G401 (cell line): ENCODE measurements at regions not wholly inside any gene's neighbourhood (a gene's known extent, or its start where the extent isn't known, plus 50 kb on each side); places are given as distances from the start of the nearest gene placed in this dataset.

ENCODE experiments used
- DNase-seq: peaks from one replicate; pipeline ENCODE4 v3.0.0-alpha.2; 2015; ENCODE audit warnings: low spot score
- in situ Hi-C: cut with HindIII; loops from 2 replicates; pipeline ENCODE4 v1.10.0; 2016; ENCODE audit warnings: low sequenced_read_pairs, mixed read lengths

- DNase-seq = no peak
- in situ Hi-C loops = no loop called here
Observed at GRCh38 chr6:93571346-93571745, 152.0 kb upstream of the EPHA7 start.

- DNase-seq = no peak
- in situ Hi-C loops = no loop called here
Observed at GRCh38 chr6:93568169-93568568, 148.8 kb upstream of the EPHA7 start.

- in situ Hi-C loops = no loop called here
- no peak for DNase-seq
Observed at GRCh38 chr6:93567164-93567563, 147.8 kb upstream of the EPHA7 start.

- no peak for DNase-seq
- in situ Hi-C loops = no loop called here
Observed at GRCh38 chr6:93566285-93566684, 146.9 kb upstream of the EPHA7 start.

- in situ Hi-C loops = no loop called here
- no peak for DNase-seq
Observed at GRCh38 chr6:93562582-93562981, 143.2 kb upstream of the EPHA7 start.

GRCh38 chr6:93555292-93555691 is 135.9 kb upstream of the EPHA7 start:
- no peak for DNase-seq
- in situ Hi-C loops = no loop called here

- DNase-seq = no peak
- in situ Hi-C loops = no loop called here
Observed at GRCh38 chr6:93554018-93554417, 134.7 kb upstream of the EPHA7 start.

- in situ Hi-C loops = no loop called here
Observed at GRCh38 chr6:93550551-93551276, 131.4 kb upstream of the EPHA7 start.

GRCh38 chr6:93549868-93550267 is 130.5 kb upstream of the EPHA7 start:
- no peak for DNase-seq
- in situ Hi-C loops = no loop called here

More at GRCh38 chr6:93550551-93551276, 131.4 kb upstream of the EPHA7 start:
- DNase-seq = no peak

- in situ Hi-C loops = no loop called here
- no peak for DNase-seq
Observed at GRCh38 chr6:93524671-93525451, 105.5 kb upstream of the EPHA7 start.

GRCh38 chr6:93523365-93523764 is 104.0 kb upstream of the EPHA7 start:
- in situ Hi-C loops = no loop called here
- no peak for DNase-seq

GRCh38 chr6:93516441-93516840 is 97.1 kb upstream of the EPHA7 start:
- DNase-seq = no peak
- in situ Hi-C loops = no loop called here

GRCh38 chr6:93515736-93516135 is 96.4 kb upstream of the EPHA7 start:
- no peak for DNase-seq
- in situ Hi-C loops = no loop called here

- in situ Hi-C loops = no loop called here
- no peak for DNase-seq
Observed at GRCh38 chr6:93498713-93499112, 79.4 kb upstream of the EPHA7 start.

- in situ Hi-C loops = no loop called here
- no peak for DNase-seq
Observed at GRCh38 chr6:93496548-93496947, 77.2 kb upstream of the EPHA7 start.

- in situ Hi-C loops = no loop called here
Observed at GRCh38 chr6:93494057-93494456, 74.7 kb upstream of the EPHA7 start.

GRCh38 chr6:93474733-93475179 is 55.4 kb upstream of the EPHA7 start:
- in situ Hi-C loops = no loop called here
- DNase-seq = no peak

More at GRCh38 chr6:93494057-93494456, 74.7 kb upstream of the EPHA7 start:
- no peak for DNase-seq

GRCh38 chr6:93471281-93471680 is 51.9 kb upstream of the EPHA7 start:
- in situ Hi-C loops = no loop called here
- DNase-seq = no peak
